ENCODE measurements at regions not wholly inside any gene's neighbourhood (a gene's known extent, or its start where the extent isn't known, plus 50 kb on each side); places are given as distances from the start of the nearest gene placed in this dataset.
"Not testable (repeated sequence)": the region's sequence is repeated elsewhere in the genome, so short reads cannot be mapped to it uniquely, and the experiment has no call there.

- ATAC-seq (ENCODE audit: poor library complexity) (no peak), DNase-seq (no peak)
- intact Hi-C loops (cut with DNase I), result no loop called here
Observed at GRCh38 chr2:13197248-13197647, 480.5 kb downstream of the TRIB2 start.

DNA sequence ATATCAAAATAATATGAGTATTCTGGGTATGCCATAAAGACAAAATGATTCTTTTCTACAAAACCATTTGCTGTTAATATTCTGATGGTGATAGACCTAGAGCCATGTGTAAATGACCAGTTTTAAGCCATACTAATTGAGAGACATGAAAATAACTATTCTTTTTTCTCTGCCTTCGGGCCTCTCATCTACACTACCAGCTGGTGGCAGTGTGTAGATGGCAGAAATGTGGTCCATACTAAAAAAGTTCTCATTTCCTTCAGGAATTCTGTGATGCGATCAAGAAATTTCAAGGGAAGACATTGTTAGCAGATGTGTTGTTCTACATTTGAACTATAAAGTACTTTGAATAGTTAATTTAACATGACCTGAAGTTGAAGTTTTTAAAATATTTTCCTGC is 485.2 kb downstream of the TRIB2 start:
- no peak for DNase-seq
- intact Hi-C loops (cut with DNase I), result no loop called here
- ATAC-seq (ENCODE audit: poor library complexity), result no peak

DNA sequence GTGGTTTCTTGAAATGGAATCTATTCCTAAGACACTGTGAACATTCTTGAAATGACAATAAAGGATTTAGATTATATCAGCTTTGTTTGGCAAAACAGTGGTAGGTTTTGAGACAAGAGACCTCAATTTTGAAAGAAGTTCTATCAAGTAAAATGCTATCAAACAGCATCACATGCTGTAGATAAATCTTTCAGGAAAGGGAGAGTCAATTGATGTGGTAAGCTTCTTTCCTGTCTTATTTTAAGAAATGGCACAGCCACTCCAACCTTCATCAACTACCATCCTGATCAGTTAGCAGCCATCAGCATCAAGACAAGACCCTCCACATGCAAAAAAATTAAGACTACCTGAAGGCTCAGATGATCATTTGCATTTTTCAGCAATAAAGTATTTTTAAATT is 495.4 kb downstream of the TRIB2 start:
- DNase-seq (no peak), ATAC-seq (ENCODE audit: poor library complexity) (no peak)
- intact Hi-C loops (cut with DNase I), result no loop called here

DNA sequence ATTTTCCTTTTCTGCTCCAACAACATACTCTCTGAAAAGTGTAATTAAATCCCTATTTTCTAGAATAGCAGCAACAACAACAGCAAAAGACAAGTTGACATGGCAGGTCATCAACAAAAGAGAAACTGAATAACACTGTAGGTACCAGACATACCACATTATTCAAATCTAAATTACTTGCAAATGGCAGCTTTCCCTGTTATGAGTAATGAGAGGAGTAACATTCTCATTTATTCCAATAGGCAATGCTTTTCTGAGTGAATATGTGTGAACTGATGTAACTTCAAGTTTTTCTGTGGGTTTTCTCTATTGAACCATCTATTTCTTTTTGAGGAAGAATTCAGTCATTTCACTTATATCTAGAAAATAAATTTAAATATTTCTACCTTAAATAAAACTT is 501.5 kb downstream of the TRIB2 start:
- no peak for ATAC-seq (ENCODE audit: poor library complexity)
- intact Hi-C loops (cut with DNase I), result no loop called here
- no peak for DNase-seq

GRCh38 chr2:13227578-13227977 is 510.8 kb downstream of the TRIB2 start:
- no peak for ATAC-seq (ENCODE audit: poor library complexity)
- DNase-seq, result no peak
- intact Hi-C loops (cut with DNase I), result no loop called here

GRCh38 chr2:13230221-13230620 is 513.5 kb downstream of the TRIB2 start:
- DNase-seq (no peak), ATAC-seq (ENCODE audit: poor library complexity) (no peak)
- intact Hi-C loops (cut with DNase I), result no loop called here

GRCh38 chr2:13240061-13240460 is 523.3 kb downstream of the TRIB2 start:
- no peak for DNase-seq
- no peak for ATAC-seq (ENCODE audit: poor library complexity)
- intact Hi-C loops (cut with DNase I), result no loop called here

DNA sequence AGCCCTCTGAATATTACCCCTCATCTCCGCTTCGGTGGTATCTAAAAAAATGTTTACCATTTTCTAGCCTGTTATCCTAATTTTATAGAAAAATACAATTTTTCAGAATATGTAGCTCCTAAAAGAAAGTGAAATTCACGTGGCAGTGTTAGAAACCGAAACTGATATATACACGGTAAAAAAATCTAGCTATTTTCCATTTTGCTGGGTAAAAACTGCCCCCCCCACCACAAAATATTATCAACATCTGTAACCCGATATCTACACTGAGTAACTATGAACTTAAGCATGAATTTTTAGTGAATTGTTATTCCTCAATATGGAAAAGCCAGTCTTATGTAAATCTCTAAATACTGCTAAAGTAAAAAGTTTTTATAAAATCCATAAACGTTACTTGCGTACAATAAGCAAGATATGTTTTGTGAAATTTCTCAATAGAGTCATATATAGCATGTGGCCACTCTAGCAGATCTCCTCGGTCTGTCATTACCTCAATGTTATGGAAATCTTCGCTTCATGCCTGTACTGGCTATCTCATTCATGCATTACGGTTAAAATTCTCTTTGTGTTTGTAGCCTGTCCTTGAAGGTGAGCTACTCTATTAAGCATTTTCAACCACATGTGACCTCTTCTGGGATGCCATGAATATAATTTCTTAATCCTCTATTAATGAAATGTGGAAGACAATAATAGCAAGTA is 524.2 kb downstream of the TRIB2 start:
- intact Hi-C loops (cut with DNase I), result no loop called here
- ATAC-seq (ENCODE audit: poor library complexity), result no peak
- DNase-seq, result no peak

GRCh38 chr2:13252615-13253014 is 535.9 kb downstream of the TRIB2 start:
- no peak for DNase-seq
- intact Hi-C loops (cut with DNase I), result no loop called here
- ATAC-seq (ENCODE audit: poor library complexity), result no peak

DNA sequence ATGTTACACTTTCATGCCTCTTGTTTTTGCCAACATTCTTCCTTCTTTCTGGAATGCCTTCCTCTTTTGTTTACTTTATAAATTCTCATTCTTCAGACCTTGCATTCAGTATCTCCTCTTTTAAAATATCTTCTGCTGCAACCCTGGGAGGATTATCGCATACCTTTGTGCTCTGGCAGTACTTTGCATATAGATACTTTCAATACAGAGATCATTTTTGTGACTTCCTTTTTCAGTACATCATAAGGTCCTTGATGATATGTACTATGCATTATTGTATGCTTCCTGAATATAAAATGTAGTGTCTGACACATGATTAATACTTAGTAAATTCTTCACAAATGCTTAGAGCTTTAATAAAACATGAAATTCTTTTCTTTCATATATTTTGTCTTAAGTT is 538.7 kb downstream of the TRIB2 start:
- ATAC-seq (ENCODE audit: poor library complexity) (no peak), DNase-seq (no peak)
- intact Hi-C loops (cut with DNase I), result no loop called here

- DNase-seq (no peak), ATAC-seq (ENCODE audit: poor library complexity) (no peak)
- intact Hi-C loops (cut with DNase I), result no loop called here
Observed at GRCh38 chr2:13260402-13260801, 543.7 kb downstream of the TRIB2 start.

DNA sequence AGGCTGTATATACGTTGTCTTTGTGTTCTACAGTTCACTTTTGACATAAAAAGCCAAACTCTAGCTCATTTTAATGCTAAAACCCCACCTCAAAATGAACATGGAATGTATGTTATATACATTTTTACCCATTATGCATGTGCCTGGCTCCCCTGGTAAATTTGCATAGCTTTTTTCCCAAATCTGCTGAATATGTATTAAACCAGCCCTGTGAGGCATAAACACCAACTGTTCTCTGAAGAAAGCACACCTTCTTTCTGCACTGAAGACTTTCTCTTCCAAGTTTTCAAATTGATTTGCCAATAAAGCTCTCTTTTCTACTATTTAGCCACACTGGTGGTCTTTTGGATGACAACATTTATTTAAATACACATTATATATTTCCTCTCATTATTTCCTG is 549.4 kb downstream of the TRIB2 start:
- no peak for DNase-seq
- intact Hi-C loops (cut with DNase I), result no loop called here
- no peak for ATAC-seq (ENCODE audit: poor library complexity)

DNA sequence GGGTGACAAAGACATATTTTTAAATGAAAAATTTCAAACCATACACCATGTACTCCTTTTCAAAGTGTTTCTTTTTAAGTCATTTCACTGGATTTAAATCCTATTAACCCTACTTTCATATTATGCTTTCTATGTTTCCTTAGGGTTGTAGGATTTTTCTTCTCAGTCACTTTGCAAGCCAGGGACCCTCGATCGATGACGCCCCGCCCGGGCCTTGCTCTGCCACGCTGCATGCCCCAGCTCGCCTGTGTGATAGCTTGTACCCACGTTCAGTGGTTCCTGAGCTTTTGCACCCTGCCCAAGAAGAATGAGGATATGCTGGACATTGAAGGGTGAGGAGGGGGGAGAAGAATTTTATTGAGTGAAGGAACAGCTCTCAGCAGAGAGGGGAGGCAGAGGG is 568.0 kb downstream of the TRIB2 start:
- intact Hi-C loops (cut with DNase I), result no loop called here
- no peak for ATAC-seq (ENCODE audit: poor library complexity)
- DNase-seq, result no peak

- ATAC-seq (ENCODE audit: poor library complexity), result no peak
- no peak for DNase-seq
- intact Hi-C loops (cut with DNase I), result no loop called here
Observed at GRCh38 chr2:13289310-13289709, 572.6 kb downstream of the TRIB2 start.

DNA sequence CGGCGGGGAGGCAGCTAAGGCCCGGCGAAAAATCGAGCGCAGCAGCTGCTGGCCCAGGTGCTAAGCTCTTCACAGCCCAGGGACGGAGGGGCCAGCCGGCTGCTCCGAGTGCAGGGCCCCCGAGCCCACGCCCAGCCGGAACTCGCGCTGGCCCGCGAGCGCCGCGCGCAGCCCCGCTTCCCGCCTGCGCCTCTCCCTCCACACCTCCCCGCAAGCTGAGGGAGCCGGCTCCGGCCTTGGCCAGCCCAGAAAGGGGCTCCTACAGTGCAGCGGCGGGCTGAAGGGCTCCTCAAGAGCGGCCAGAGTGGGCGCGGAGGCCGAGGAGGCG is 591.7 kb downstream of the TRIB2 start:
- DNase-seq; intact Hi-C loops (cut with DNase I); ATAC-seq (ENCODE audit: poor library complexity): not testable (repeated sequence)

- intact Hi-C loops (cut with DNase I), result no loop called here
- ATAC-seq (ENCODE audit: poor library complexity), result no peak
- DNase-seq, result no peak
Observed at GRCh38 chr2:13308989-13309388, 592.3 kb downstream of the TRIB2 start.

GRCh38 chr2:13332060-13332459 is 615.3 kb downstream of the TRIB2 start:
- DNase-seq (no peak), ATAC-seq (ENCODE audit: poor library complexity) (no peak)
- intact Hi-C loops (cut with DNase I), result no loop called here

GRCh38 chr2:13334071-13334470 is 617.3 kb downstream of the TRIB2 start:
- DNase-seq; ATAC-seq (ENCODE audit: poor library complexity); intact Hi-C loops (cut with DNase I): not testable (repeated sequence)

- DNase-seq (no peak), ATAC-seq (ENCODE audit: poor library complexity) (no peak)
- intact Hi-C loops (cut with DNase I), result no loop called here
Observed at GRCh38 chr2:13334545-13334944, 617.8 kb downstream of the TRIB2 start.

DNA sequence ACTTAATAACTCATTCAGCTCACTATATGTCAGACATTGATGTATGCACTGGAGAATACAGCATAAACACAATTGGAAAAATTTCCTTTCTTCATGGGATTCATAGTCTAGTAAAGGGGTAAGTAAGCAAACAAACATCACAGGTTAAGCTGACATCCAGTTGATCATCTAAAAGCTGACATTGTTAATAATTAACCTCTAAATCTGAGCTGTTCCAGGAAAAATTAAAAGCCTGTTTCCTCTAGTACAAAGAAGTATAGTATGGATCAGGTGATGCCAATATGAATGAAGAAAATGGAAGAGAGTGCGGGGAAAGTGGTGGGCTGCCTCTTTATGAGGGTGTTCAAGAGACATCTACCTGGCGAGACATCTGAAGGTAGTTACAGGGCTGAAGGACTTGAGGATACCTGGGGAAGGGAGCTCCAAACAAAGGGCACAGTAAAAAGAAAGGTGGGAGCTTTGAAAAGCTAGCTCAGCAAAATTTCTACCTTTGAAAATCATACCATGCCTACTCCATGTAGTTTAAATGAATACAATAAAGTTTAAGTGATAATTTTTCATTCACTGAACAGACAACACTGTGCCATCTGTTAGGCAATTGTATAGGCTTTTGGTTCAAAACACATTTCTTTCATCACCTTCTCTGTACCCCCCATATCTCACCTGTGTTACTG is 619.3 kb downstream of the TRIB2 start:
- DNase-seq (no peak), ATAC-seq (ENCODE audit: poor library complexity) (no peak)
- intact Hi-C loops (cut with DNase I), result no loop called here

GRCh38 chr2:13351068-13351467 is 634.3 kb downstream of the TRIB2 start:
- intact Hi-C loops (cut with DNase I), result no loop called here

More at GRCh38 chr2:13351068-13351467, 634.3 kb downstream of the TRIB2 start:
- ATAC-seq (ENCODE audit: poor library complexity) (no peak), DNase-seq (no peak)
